Bone marrow (tissue), 2 donors: ENCODE measurements at regions not wholly inside any gene's neighbourhood (a gene's known extent, or its start where the extent isn't known, plus 50 kb on each side); places are given as distances from the start of the nearest gene placed in this dataset.
"Not testable (repeated sequence)": the region's sequence is repeated elsewhere in the genome, so short reads cannot be mapped to it uniquely, and the experiment has no call there.

Experiments
- DNase-seq, 2 donors: peaks; one replicate each; lab custom pipeline; 2025; lab: John Stamatoyannopoulos, UW

GRCh38 chr11:116666673-116667249 lies 106.0 kb downstream of the BUD13 start:
- DNase-seq: not testable (repeated sequence)

GRCh38 chr11:116665523-116665922 lies 107.3 kb downstream of the BUD13 start:
- DNase-seq: no peak

- DNase-seq: no peak
These were observed 111.7 kb downstream of the BUD13 start for GRCh38 chr11:116661056-116661455.

GRCh38 chr11:116660011-116660410 lies 112.8 kb downstream of the BUD13 start:
- DNase-seq: no peak

GRCh38 chr11:116658876-116659535 lies 113.8 kb downstream of the BUD13 start:
- no peak for DNase-seq

GRCh38 chr11:116657842-116658825 lies 114.7 kb downstream of the BUD13 start:
- DNase-seq: no peak

GRCh38 chr11:116656011-116656410 lies 116.8 kb downstream of the BUD13 start:
- no peak for DNase-seq

GRCh38 chr11:116654526-116654925 lies 118.3 kb downstream of the BUD13 start:
- no peak for DNase-seq

GRCh38 chr11:116653206-116653605 lies 119.6 kb downstream of the BUD13 start:
- no peak for DNase-seq

GRCh38 chr11:116651737-116652237 lies 121.0 kb downstream of the BUD13 start:
- DNase-seq: no peak

- no peak for DNase-seq
These were observed 121.6 kb downstream of the BUD13 start for GRCh38 chr11:116651098-116651736.

GRCh38 chr11:116650052-116650451 lies 122.7 kb downstream of the BUD13 start:
- DNase-seq: no peak

GRCh38 chr11:116649268-116649667 lies 123.5 kb downstream of the BUD13 start:
- DNase-seq: no peak

GRCh38 chr11:116648247-116649174 lies 124.3 kb downstream of the BUD13 start:
- DNase-seq: no peak

GRCh38 chr11:116647305-116648080 lies 125.3 kb downstream of the BUD13 start:
- no peak for DNase-seq

- no peak for DNase-seq
These were observed 126.6 kb downstream of the BUD13 start for GRCh38 chr11:116646191-116646590.

- no peak for DNase-seq
These were observed 127.9 kb downstream of the BUD13 start for GRCh38 chr11:116644941-116645305.

GRCh38 chr11:116644201-116644940 lies 128.4 kb downstream of the BUD13 start:
- DNase-seq: no peak

GRCh38 chr11:116643521-116643920 lies 129.3 kb downstream of the BUD13 start:
- no peak for DNase-seq
